HG02884 (cell line): ENCODE measurements at regions not wholly inside any gene's neighbourhood (a gene's known extent, or its start where the extent isn't known, plus 50 kb on each side); places are given as distances from the start of the nearest gene placed in this dataset.
"Not testable (repeated sequence)": the region's sequence is repeated elsewhere in the genome, so short reads cannot be mapped to it uniquely, and the experiment has no call there.

Experiments used
- ATAC-seq: cut with Tn5 transposase; IDR thresholded peaks from one replicate; pipeline ENCODE4 v1.9.1; 2021; ENCODE audit warnings: mild to moderate bottlenecking, moderate library complexity; ENCODE audit not compliant: unreplicated experiment

DNA sequence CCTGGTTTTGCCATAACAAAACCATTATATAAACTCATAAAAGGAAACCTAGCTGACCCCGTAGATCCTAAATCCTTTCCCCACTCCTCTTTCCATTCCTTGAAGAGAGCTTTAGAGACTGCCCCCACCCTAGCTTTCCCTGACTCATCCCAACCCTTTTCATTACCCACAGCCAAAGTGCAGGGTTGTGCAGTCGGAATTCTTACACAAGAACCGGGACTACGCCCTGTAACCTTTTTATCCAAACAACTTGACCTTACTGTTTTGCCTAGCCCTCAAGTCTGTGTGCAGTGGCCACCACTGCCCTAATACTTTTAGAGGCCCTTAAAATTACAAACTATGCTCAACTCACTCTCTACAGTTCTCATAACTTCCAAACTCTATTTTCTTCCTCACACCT, 116.0 kb upstream of the PTPN13 start:
- not testable (repeated sequence) for ATAC-seq

DNA sequence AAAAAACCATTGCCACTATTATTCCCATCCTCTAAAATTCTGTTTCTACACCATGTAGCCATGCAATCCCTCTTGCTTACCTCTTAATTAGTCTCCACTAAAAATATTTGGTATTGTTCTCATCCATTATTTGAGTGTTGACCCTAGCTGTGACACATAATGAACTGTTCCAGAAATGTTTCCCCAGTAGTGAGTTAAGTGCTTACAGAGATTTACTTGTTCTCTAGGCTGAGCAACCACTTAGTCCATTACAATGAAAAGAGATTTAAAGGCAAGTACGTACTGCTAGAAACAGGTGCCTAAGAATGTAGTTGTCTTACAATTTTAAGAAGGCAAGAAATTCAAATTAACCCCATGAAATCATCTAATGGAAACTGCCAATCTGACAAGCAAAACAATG, 112.7 kb upstream of the PTPN13 start:
- ATAC-seq = no peak

- ATAC-seq = no peak
Measured at GRCh38 chr4:86482306-86483172, 111.6 kb upstream of the PTPN13 start.

DNA sequence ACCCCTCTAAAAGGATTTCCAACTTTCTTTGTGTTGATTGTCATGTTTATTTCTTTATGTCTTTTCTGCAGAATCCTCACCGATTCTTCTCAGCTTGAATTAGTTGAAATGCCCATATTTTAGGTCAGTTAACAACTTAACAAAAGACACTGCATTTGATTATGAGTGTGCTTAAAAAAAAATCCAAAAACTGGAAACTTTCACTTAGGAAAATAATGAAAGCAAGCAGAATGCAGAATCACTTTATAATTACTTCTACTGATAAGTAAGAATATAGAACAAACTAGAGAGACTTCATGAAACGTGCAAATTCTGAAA, 111.0 kb upstream of the PTPN13 start:
- no peak for ATAC-seq

DNA sequence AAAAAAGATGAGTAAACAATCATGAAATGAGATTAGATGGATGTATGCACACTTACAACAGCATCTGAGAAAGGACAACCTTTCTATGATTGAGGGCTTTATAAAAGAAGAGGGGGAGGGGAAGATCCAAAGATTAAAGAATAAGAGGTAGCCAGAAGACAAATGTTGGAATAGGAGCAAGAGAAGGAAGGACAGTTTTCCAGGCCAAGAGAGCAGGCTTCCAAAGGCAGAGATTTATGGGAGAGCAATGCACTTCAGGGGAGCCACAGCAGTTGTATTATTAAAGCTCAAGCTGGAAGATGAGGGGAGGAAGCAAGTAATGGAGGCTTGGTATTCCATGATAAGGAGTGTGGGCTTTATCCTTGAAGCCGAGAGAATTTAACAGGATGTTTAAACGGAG, 110.3 kb upstream of the PTPN13 start:
- ATAC-seq = no peak

DNA sequence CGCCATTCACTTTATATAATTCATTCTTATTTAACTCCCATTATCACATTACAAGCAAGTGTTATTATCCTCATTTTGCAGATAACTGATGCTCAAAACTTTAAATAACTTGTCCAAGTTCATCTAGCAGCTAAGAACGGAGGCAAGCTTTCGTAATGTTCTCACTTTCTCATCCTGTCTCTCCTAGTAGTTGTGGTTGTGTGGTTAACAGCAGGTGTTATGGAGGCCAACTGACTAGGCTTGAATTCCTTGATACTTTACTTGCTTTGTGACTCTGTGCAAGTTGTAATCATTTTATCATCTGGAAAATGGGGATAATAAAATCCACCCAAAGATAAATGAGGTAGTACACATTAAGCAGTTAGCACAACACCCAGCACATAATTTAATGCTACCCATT, 109.9 kb upstream of the PTPN13 start:
- peak; percentile 64 for ATAC-seq

DNA sequence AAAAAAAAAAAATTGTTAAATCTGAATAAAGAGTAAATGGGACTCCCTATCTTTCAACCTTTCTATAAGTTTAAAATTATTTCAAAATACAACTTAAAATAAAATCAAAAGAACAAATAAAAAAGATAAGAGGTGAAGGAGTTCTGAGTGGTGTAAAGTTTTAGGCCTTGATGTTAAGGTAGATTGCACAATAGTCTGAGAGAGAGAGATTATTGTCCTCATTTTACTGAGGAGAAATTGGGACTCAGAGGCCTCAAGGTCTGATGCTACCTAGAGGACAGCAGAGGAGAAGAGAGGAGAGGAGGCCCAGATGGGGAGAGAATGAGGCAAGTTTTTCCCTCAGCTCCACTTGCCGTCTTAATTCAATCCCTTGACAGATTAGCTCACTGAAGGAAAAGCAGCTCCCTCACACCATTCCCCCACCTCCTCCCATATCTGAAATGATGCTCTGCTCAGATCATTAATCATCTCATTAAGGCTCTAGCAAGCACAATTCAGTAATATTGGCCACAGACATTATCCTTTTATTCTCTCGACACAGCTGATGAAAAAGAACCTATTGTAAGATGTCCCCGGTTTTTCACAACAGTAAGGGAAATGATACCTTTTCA, 106.3 kb upstream of the PTPN13 start:
- no peak for ATAC-seq

DNA sequence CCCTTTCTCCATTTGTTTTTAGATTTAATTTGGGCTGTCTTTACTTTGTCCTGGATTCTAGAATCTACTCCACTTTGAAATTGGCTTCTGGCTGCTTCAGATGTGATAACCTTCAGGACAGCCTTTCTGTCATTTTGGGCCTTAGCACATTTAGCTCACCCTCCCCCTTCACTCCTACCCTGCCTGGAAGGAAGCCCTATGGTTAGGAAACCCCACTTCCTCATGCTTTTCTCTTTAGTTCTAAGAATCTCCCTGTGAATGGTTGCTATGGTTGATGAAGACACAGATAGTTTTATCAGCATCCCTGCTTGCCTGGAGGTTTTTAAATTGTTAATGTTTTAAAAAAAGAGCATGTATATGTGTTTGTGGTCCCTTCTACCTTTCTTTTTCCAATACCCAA, 100.7 kb upstream of the PTPN13 start:
- no peak for ATAC-seq

GRCh38 chr4:86496094-86497080, 97.7 kb upstream of the PTPN13 start:
- ATAC-seq = no peak

DNA sequence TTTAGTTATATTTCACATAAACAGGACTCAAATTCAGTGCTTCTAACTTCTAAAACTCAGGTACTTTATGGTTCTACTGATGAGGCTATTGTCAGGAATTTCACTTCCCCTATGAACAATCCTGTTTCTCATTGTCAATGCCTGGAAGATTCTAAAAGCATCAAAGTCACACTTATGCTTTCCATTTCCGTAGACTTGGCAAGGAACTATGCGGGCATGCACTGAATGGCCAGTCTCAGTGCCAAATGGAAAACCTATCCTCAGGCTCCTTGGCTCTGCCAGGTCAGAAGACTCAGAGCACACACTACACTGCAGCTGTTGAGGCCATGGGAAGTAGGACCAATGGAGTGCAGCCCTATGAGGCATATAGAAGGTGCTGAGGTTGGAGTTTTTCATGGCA, 97.0 kb upstream of the PTPN13 start:
- no peak for ATAC-seq

DNA sequence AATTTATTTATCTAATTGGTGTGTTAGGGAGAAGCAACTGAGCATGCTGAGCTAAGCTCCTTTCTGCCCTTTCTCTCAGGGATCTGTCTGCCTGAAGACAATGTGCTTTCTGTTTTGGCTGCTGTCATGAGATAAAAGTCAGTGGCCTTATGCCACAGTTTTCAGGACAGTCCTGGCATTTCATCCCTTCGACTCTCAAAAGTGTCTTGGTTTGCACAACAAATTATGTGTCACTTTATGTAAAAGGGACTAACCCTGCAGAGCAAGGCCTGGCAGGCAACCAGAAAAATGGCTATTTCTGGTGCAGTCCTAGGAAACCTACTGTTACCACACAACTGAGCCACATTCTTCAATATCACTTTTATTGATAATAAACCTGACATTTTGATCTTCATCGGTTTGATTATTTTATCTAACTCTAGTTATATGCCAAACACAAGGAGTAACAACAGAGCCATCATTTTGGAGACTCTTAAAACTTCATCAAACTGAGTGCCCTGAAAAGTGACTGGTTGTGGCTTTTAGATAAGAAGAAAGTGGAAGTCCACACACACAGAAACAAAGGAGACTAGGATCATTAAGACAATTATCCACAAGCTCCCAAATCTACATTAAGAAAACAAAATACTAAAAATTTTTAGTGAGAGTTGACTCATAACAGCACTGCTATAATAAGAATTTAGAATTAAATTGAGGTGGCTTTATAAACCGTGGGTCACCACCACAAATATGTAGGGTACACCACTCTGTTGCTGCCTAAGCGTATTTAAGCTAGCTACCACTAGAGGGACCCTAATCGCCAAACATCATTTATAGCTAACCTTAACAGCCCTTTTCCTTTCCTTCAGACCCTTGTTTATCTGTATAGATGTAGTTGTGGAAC, 95.9 kb upstream of the PTPN13 start:
- peak; percentile 77 for ATAC-seq

- ATAC-seq = peak; percentile 2
Measured at GRCh38 chr4:86498863-86499166, 95.3 kb upstream of the PTPN13 start.

GRCh38 chr4:86500527-86500926, 93.6 kb upstream of the PTPN13 start:
- ATAC-seq = no peak

GRCh38 chr4:86502081-86502480, 92.0 kb upstream of the PTPN13 start:
- ATAC-seq = no peak

DNA sequence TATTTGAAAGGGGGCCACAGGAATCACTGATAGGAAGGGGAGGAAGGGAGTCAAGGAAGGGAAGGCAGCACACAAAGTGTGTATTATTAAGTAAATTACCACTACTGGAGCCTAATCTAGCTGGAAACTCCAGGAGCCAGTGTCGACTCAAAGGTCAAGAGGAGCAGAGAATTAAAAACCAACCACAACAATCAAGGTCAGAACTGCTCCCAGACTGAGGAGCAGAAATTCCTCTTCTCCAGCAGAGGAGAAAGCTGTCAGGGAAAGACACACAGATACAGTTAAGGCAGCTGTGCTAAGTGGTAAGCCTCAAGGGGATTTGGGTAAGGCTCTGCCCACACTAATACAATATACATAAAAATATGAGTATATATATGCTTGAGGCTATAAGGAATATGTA, 87.5 kb upstream of the PTPN13 start:
- ATAC-seq = no peak

DNA sequence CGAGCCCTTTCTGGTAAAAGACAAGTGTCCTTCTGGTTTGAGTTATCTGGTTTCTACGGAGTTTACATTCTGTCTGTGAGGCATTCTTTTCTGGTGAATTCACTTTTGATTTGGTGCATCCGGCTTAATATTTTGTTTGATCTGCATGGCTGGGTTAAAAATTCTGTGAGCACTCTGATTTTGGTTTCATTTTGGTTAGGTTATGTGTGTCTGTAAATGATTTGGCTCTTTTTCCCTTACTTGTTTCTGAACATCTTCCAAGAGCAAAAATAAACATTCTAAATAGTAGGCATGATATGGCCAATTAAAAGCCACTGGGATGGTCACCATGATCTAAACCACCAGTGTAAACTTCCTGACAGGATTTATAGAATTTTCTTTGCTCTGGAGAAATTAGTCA, 85.7 kb upstream of the PTPN13 start:
- no peak for ATAC-seq

- ATAC-seq = no peak
Measured at GRCh38 chr4:86511590-86511989, 82.5 kb upstream of the PTPN13 start.

DNA sequence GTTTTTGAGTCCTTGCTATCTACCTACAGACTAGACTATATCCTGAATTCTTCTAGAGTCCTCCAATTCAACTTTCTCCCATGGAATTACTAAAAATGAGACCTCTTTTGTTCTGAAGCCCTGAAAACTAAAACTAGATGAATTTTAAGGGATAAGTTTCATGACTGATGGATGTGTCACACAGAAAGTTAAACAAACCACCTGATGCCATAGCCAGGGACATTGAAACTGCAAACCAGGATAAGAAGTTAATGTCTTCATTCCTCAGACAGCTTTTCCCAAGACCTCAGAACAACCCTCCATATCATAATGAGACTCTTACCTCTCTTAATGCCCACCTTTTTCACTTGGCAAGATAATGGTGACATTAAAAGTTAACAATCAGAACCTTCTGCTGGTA, 81.5 kb upstream of the PTPN13 start:
- no peak for ATAC-seq

DNA sequence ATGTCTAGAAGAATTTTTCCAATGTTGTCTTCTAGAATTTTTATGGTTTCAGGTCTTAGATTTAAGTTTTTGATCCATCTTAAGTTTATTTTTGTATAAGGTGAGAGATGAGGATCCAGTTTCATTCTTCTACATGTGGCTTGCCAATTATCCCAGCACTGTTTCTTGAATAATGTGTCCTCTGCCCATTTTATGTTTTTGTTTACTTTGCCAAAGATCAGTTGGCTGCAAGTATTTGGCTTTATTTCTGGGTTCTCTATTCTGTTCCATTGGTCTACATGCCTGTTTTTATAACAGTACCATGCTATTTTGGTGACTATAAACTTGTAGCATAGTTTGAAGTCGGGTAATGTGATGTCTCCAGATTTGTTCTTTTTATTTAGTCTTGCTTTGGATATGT, 78.2 kb upstream of the PTPN13 start:
- ATAC-seq = not testable (repeated sequence)

- ATAC-seq = no peak
Measured at GRCh38 chr4:86521373-86521969, 72.6 kb upstream of the PTPN13 start.
